K562 (cell line): ENCODE measurements at regions not wholly inside any gene's neighbourhood (a gene's known extent, or its start where the extent isn't known, plus 50 kb on each side); places are given as distances from the start of the nearest gene placed in this dataset.

Experiments used
- ATAC-seq: fragments of 200-7000 bp; cut with Tn5 transposase; 3 replicates; pipeline ENCODE4 v1.9.1; 2020; ENCODE audit warnings: moderate library complexity
- BruUV-seq: library from RNA; stranded (reverse); fragments of 400-500 nt; replicated peaks from 2 replicates; lab custom pipeline; 2021; lab: Mats Ljungman, UMichigan
- CTCF ChIA-PET: fragments of 300-600 bp; formaldehyde crosslinking; extraction: SDS; loops from one replicate; lab custom pipeline; 2021; ENCODE audit warnings: low intra/inter-chr PET ratio; lab: Yijun Ruan, JAX
- POLR2A ChIA-PET: fragments of 300-600, 350-650 bp; sonication (Branson Sonifier 250); formaldehyde crosslinking; extraction: SDS; loops from one replicate; lab custom pipeline; 2021; ENCODE audit warnings: antibody characterized with exemption, inconsistent platforms; lab: Yijun Ruan, JAX
- DNase-seq, 4 experiments: peaks; one replicate each; pipeline versions ENCODE4 v3.0.0 to v3.0.0-alpha.2; 2011 to 2018; ENCODE audit warnings: low spot score in 3 of 4, mixed read lengths in 3 of 4; ENCODE audit errors: extremely low read depth in 1 of 4
- FAIRE-seq: peaks from 2 replicates; lab custom pipeline; 2011; peaks lifted over from hg19 to GRCh38; lab: Jason Lieb, UNC
- H2AFZ ChIP-seq: 2 replicates; pipeline ENCODE4 v1.6.0; 2011; ENCODE audit warnings: low read depth, low read length, control low read depth, inconsistent platforms
- H3K27ac ChIP-seq: fragments of 200-600 bp; 3 replicates; pipeline ENCODE4 v1.8.0; 2011; ENCODE audit warnings: low read depth, mild to moderate bottlenecking, control low read depth, inconsistent platforms, low read length, moderate library complexity, mixed read lengths; ENCODE audit errors: extremely low read depth
- H3K27me3 ChIP-seq, 2 experiments: fragments of 300-600 bp in 1 of 2; 2 replicates in 1 of 2; 3 replicates in 1 of 2; pipeline versions ENCODE4 v1.6.0 to v1.8.0; 2011; ENCODE audit warnings: inconsistent platforms in 2 of 2, low read length in 2 of 2, mild to moderate bottlenecking in 1 of 2, mixed read lengths in 1 of 2, moderate library complexity in 1 of 2; ENCODE audit not compliant: control insufficient read depth in 2 of 2, insufficient read depth in 2 of 2
- H3K36me3 ChIP-seq: fragments of 300-600 bp; 3 replicates; pipeline ENCODE4 v1.8.0; 2011; ENCODE audit warnings: mild to moderate bottlenecking, low read length, inconsistent platforms; ENCODE audit not compliant: control insufficient read depth, insufficient read depth
- H3K4me1 ChIP-seq, 2 experiments: fragments of 200-600 bp in 1 of 2; replicated peaks in 1 of 2; 2 replicates in 1 of 2; 3 replicates in 1 of 2; pipeline versions ENCODE4 v1.5.1 to v1.8.0; 2011; ENCODE audit warnings: inconsistent platforms in 2 of 2, low read length in 2 of 2, mild to moderate bottlenecking in 1 of 2, mixed read lengths in 1 of 2, moderate library complexity in 1 of 2; ENCODE audit not compliant: control insufficient read depth in 2 of 2, insufficient read depth in 2 of 2
- H3K4me2 ChIP-seq: 2 replicates; pipeline ENCODE4 v1.6.1; 2011; ENCODE audit warnings: low read length, control low read depth, inconsistent platforms, mixed read lengths; ENCODE audit not compliant: insufficient read depth
- H3K4me3 ChIP-seq: fragments of 200-600 bp; sonication (generic), shearing (Covaris generic); 2 replicates; pipeline ENCODE4 v1.5.1; 2016; ENCODE audit warnings: control low read depth, inconsistent platforms
- H3K79me2 ChIP-seq: fragments of 200-600 bp; 3 replicates; pipeline ENCODE4 v1.8.0; 2011; ENCODE audit warnings: low read length, inconsistent platforms; ENCODE audit not compliant: control insufficient read depth, insufficient read depth
- H3K9ac ChIP-seq, 2 experiments: 2 replicates each; pipeline versions ENCODE4 v1.6.0 to v1.6.1; 2011; ENCODE audit warnings: low read depth in 2 of 2, low read length in 2 of 2, control low read depth in 1 of 2, inconsistent platforms in 1 of 2, mild to moderate bottlenecking in 1 of 2, mixed read lengths in 1 of 2; ENCODE audit not compliant: insufficient read depth in 1 of 2
- H3K9me1 ChIP-seq: one replicate; pipeline ENCODE4 v1.6.0; 2011; ENCODE audit warnings: inconsistent platforms, mild to moderate bottlenecking, low read length, moderate library complexity; ENCODE audit not compliant: control insufficient read depth, insufficient read depth
- H3K9me3 ChIP-seq: replicated peaks from 2 replicates; pipeline ENCODE4 v1.5.1; 2011; ENCODE audit warnings: low read depth, low read length, inconsistent platforms; ENCODE audit not compliant: control insufficient read depth, insufficient read depth
- H4K20me1 ChIP-seq: replicated peaks from 2 replicates; pipeline ENCODE4 v1.6.1; 2011; ENCODE audit warnings: low read length, inconsistent platforms, mixed read lengths; ENCODE audit not compliant: control insufficient read depth, insufficient read depth
- CTBP1 ChIP-seq: fragments of 450-650 bp; IDR thresholded peaks from 2 replicates; pipeline ENCODE4 v1.6.1; 2016; ENCODE audit warnings: borderline replicate concordance
- ETS2 ChIP-seq: IDR thresholded peaks from 2 replicates; pipeline ENCODE4 v1.6.1; 2016; ENCODE audit warnings: borderline replicate concordance, missing genetic modification characterization, mild to moderate bottlenecking, moderate library complexity, missing compliant biosample characterization; ENCODE audit not compliant: poor library complexity, severe bottlenecking
- HDAC6 ChIP-seq: IDR thresholded peaks from 2 replicates; pipeline ENCODE4 v1.6.1; 2012; ENCODE audit warnings: low read depth, mild to moderate bottlenecking, control low read depth, inconsistent platforms, low read length, moderate library complexity
- HDGF ChIP-seq: fragments of 450-650 bp; IDR thresholded peaks from 2 replicates; pipeline ENCODE4 v1.6.1; 2016
- KAT7 ChIP-seq: sonication (generic); formaldehyde crosslinking; IDR thresholded peaks from 2 replicates; pipeline ENCODE4 v1.8.0; 2022; ENCODE audit warnings: missing genetic modification reagents, mild to moderate bottlenecking, borderline replicate concordance
- MBD1 ChIP-seq: fragments of 250-450 bp; sonication (Bioruptor Pico); IDR thresholded peaks from 2 replicates; pipeline ENCODE4 v1.8.0; 2022; ENCODE audit warnings: inconsistent platforms
- MYBL2 ChIP-seq, 2 experiments: fragments of 450-650 bp in 1 of 2; sonication (generic) in 1 of 2; formaldehyde crosslinking in 1 of 2; IDR thresholded peaks; 2 replicates each; pipeline versions ENCODE4 v1.6.1 to v1.8.1; 2017 to 2022; ENCODE audit warnings: borderline replicate concordance in 1 of 2, inconsistent platforms in 1 of 2, low read depth in 1 of 2, mild to moderate bottlenecking in 1 of 2, missing genetic modification reagents in 1 of 2, moderate library complexity in 1 of 2
- NFYB ChIP-seq: IDR thresholded peaks from 2 replicates; pipeline ENCODE4 v1.6.1; 2011; ENCODE audit warnings: mild to moderate bottlenecking, moderate library complexity; ENCODE audit not compliant: insufficient read length; ENCODE audit errors: extremely low read depth
- NUFIP1 ChIP-seq: fragments of 450-650 bp; IDR thresholded peaks from 2 replicates; pipeline ENCODE4 v1.6.1; 2018; ENCODE audit not compliant: partially characterized antibody
- POLR2AphosphoS5 ChIP-seq: IDR thresholded peaks from 2 replicates; pipeline ENCODE4 v1.6.1; 2011; ENCODE audit warnings: mild to moderate bottlenecking, low read depth, low read length, moderate library complexity; ENCODE audit not compliant: control insufficient read depth, insufficient read depth
- PTBP1 ChIP-seq: fragments of 200-400 bp; formaldehyde crosslinking; IDR thresholded peaks from 2 replicates; pipeline ENCODE4 v1.6.1; 2017; ENCODE audit warnings: low read depth, low read length
- TCF7L2 ChIP-seq: fragments of 150-350 bp; IDR thresholded peaks from 2 replicates; pipeline ENCODE4 v1.6.1; 2016; ENCODE audit warnings: low read depth, mild to moderate bottlenecking, low read length, moderate library complexity
- WGBS: fragments of 100-300 bp; shearing (Covaris generic); methylation state at CpG from one replicate; pipeline ENCODE4 v1.1.6; 2016; ENCODE audit warnings: low coverage, mixed read lengths; ENCODE audit not compliant: insufficient coverage; ENCODE audit errors: missing lambda C conversion rate; 5-methylcytosine and 5-hydroxymethylcytosine counted together
- in situ Hi-C: fragments of 300-500 bp; cut with MboI; formaldehyde crosslinking; loops from 4 replicates; pipeline ENCODE4 v1.15.0; 2018; ENCODE audit warnings: inconsistent platforms, mixed read lengths
- intact Hi-C: fragments of 100-400 bp; cut with micrococcal nuclease; formaldehyde crosslinking; loops from 2 replicates; pipeline ENCODE4 v1.14.2; 2022
- TF ChIP-seq, protein P1 (sequence below): sonication (generic); formaldehyde crosslinking; IDR thresholded peaks from 2 replicates; pipeline ENCODE4 v1.8.0; 2023; ENCODE audit warnings: missing genetic modification reagents, mild to moderate bottlenecking, borderline replicate concordance

DNA sequence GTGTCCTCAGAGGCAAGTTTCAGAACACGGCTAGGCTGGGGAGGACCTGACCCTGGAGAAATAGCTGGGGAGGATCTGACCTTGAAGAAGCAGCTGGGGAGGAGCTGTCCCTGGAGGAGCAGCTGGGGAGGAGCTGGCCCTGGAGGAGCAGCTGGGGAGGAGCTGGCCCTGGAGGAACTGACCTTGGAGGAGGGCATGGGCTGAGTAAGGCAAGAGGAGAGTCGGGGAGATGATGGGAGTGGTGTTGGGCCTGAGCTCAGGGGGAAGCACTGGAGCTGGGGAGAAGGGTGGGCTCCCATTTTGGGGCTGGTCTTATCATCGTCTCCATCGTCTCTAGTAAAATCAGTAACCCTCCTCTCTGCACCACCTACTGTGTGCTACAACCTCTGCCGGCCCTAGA is 179.8 kb upstream of the SHH start:
- no peaks in the 10 kb centered on the region for H3K36me3 ChIP-seq
- ATAC-seq: no peak
- POLR2A ChIA-PET: interaction anchor here (0.7 kb wide), 1 partner anchor 1238 kb away, joined by 4 read pairs; no protein-coding TSS in a partner anchor

DNA sequence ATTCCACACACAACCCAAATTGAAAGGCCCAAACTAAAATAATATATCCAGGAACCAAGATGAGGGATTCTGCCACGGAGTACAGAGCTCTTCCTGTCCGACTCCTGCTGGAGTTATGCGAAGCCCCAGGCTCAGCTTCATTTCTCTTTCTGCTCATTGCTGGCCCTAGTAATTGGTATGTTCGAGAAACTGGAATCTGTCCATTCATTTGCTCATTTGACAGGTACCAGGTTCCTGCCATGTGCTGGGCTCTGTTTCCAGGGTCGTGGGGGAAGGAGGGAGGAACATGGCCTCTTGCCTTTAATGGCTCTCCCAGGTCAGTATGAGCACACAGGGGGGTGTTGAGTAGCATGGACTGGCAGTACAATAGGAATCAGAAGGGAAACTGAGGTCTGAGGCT is 179.2 kb upstream of the SHH start:
- 0 out of 2 replicates have a peak, but pooled peaks cover 8% of the 10 kb centered on the region for H4K20me1 ChIP-seq
- in situ Hi-C loops: no loop called here
- ChIA-PET POLR2A (no interaction called here), CTCF (no interaction called here)
- H3K36me3 ChIP-seq: no peaks in the 10 kb centered on the region
- H3K9me1 ChIP-seq: no peaks in the 10 kb centered on the region
- H3K27me3 ChIP-seq: peaks cover 7 to 30% of the 10 kb centered on the region in 2 experiments; a peak in 3 of 5 replicates
- ATAC-seq (no peak), FAIRE-seq (no peak), DNase-seq (no peak)
- intact Hi-C loops: no loop called here
- no peaks in the 10 kb centered on the region for H3K4me1 ChIP-seq
- WGBS: 3% methylated on average over 5 of the region's 5 CpGs
- peaks cover 3% of the 10 kb centered on the region; the same call in 1 of the 2 replicates for H3K9me3 ChIP-seq
- no peak overlapping the region for H2AFZ ChIP-seq
- H3K27ac ChIP-seq: no peak overlapping the region
- no peaks in the 10 kb centered on the region for H3K79me2 ChIP-seq
- H3K4me3 ChIP-seq: no peak overlapping the region
- BruUV-seq: no TSS peak
- no peak overlapping the region for H3K9ac ChIP-seq
- H3K4me2 ChIP-seq: no peak overlapping the region
- TF ChIP-seq HDAC6 (no peak), ETS2 (tag) (no peak), MBD1 (CRISPR knock-in tag) (no peak), NFYB (no peak)
- TF ChIP-seq, protein P1, sequence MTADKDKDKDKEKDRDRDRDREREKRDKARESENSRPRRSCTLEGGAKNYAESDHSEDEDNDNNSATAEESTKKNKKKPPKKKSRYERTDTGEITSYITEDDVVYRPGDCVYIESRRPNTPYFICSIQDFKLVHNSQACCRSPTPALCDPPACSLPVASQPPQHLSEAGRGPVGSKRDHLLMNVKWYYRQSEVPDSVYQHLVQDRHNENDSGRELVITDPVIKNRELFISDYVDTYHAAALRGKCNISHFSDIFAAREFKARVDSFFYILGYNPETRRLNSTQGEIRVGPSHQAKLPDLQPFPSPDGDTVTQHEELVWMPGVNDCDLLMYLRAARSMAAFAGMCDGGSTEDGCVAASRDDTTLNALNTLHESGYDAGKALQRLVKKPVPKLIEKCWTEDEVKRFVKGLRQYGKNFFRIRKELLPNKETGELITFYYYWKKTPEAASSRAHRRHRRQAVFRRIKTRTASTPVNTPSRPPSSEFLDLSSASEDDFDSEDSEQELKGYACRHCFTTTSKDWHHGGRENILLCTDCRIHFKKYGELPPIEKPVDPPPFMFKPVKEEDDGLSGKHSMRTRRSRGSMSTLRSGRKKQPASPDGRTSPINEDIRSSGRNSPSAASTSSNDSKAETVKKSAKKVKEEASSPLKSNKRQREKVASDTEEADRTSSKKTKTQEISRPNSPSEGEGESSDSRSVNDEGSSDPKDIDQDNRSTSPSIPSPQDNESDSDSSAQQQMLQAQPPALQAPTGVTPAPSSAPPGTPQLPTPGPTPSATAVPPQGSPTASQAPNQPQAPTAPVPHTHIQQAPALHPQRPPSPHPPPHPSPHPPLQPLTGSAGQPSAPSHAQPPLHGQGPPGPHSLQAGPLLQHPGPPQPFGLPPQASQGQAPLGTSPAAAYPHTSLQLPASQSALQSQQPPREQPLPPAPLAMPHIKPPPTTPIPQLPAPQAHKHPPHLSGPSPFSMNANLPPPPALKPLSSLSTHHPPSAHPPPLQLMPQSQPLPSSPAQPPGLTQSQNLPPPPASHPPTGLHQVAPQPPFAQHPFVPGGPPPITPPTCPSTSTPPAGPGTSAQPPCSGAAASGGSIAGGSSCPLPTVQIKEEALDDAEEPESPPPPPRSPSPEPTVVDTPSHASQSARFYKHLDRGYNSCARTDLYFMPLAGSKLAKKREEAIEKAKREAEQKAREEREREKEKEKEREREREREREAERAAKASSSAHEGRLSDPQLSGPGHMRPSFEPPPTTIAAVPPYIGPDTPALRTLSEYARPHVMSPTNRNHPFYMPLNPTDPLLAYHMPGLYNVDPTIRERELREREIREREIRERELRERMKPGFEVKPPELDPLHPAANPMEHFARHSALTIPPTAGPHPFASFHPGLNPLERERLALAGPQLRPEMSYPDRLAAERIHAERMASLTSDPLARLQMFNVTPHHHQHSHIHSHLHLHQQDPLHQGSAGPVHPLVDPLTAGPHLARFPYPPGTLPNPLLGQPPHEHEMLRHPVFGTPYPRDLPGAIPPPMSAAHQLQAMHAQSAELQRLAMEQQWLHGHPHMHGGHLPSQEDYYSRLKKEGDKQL (CRISPR knock-in tag): no peak

More for the DNA sequence above, 179.8 kb upstream of the SHH start:
- BruUV-seq: no TSS peak
- 0% methylated on average over 5 of the region's 5 CpGs for WGBS
- Histone ChIP-seq H3K4me2 (no peak overlapping the region), H3K9me1 (no peaks in the 10 kb centered on the region), H3K9me3 (peaks cover 3% of the 10 kb centered on the region; the same call in 1 of the 2 replicates), H3K79me2 (no peaks in the 10 kb centered on the region), H3K4me3 (no peak overlapping the region), H3K4me1 (no peaks in the 10 kb centered on the region), H4K20me1 (0 out of 2 replicates have a peak, but pooled peaks cover 8% of the 10 kb centered on the region), H3K27me3 (peaks cover 11 to 34% of the 10 kb centered on the region in 2 experiments; a peak in 3 of 5 replicates), H3K27ac (no peak overlapping the region), H2AFZ (no peak overlapping the region), H3K9ac (no peak overlapping the region)
- in situ Hi-C loops: no loop called here
- TF ChIP-seq MYBL2 (IDR thresholded peaks at IDR 0.05; ENCODE audit: low read depth) (no peak), MYBL2 (CRISPR knock-in tag; IDR thresholded peaks at IDR 0.05; ENCODE audit: borderline replicate concordance) (no peak), HDGF (no peak), KAT7 (no peak), CTBP1 (no peak), POLR2AphosphoS5 (no peak), TCF7L2 (no peak), NUFIP1 (no peak), PTBP1 (no peak)
- intact Hi-C loops: no loop called here
- DNase-seq (no peak), FAIRE-seq (no peak)
- CTCF ChIA-PET: no interaction called here
